ENCODE measurements at regions not wholly inside any gene's neighbourhood (a gene's known extent, or its start where the extent isn't known, plus 50 kb on each side); places are given as distances from the start of the nearest gene placed in this dataset.

- Histone ChIP-seq H3K27me3 (ENCODE audit: insufficient read depth, low read length) (peaks cover 68% of the 10 kb centered on the region), H3K79me2 (ENCODE audit: insufficient read depth, low read length) (no peaks in the 10 kb centered on the region), H3K4me1 (ENCODE audit: insufficient read depth, low read length) (peaks cover 20% of the 10 kb centered on the region), H4K20me1 (ENCODE audit: insufficient read depth, low read length) (peaks cover 8% of the 10 kb centered on the region), H2AFZ (ENCODE audit: low read length) (no peak overlapping the region), H3K4me3 (ENCODE audit: insufficient read depth, low read length) (no peak overlapping the region), H3K36me3 (ENCODE audit: insufficient read depth, low read length) (no peaks in the 10 kb centered on the region), H3K4me2 (ENCODE audit: insufficient read depth, low read length) (no peak overlapping the region), H3K27ac (ENCODE audit: low read depth, low read length) (peak overlapping the region; percentile 30), H3K9me3 (ENCODE audit: low read depth, low read length) (no peaks in the 10 kb centered on the region)
- DNase-seq (ENCODE audit: insufficient read length, low spot score, missing footprints): no peak
- TF ChIP-seq CTCF (IDR thresholded peaks at IDR 0.05; ENCODE audit: extremely low read depth, low read depth, low read length): no peak
These were observed 76.0 kb upstream of the LEP start for GRCh38 chr7:128164955-128165670.

GRCh38 chr7:128165927-128166420 lies 75.1 kb upstream of the LEP start:
- Histone ChIP-seq H3K27me3 (ENCODE audit: insufficient read depth, low read length) (peaks cover 68% of the 10 kb centered on the region), H3K4me1 (ENCODE audit: insufficient read depth, low read length) (peaks cover 20% of the 10 kb centered on the region), H3K36me3 (ENCODE audit: insufficient read depth, low read length) (no peaks in the 10 kb centered on the region), H3K79me2 (ENCODE audit: insufficient read depth, low read length) (no peaks in the 10 kb centered on the region), H3K27ac (ENCODE audit: low read depth, low read length) (no peak overlapping the region), H3K4me3 (ENCODE audit: insufficient read depth, low read length) (no peak overlapping the region), H2AFZ (ENCODE audit: low read length) (no peak overlapping the region), H4K20me1 (ENCODE audit: insufficient read depth, low read length) (peaks cover 8% of the 10 kb centered on the region), H3K9me3 (ENCODE audit: low read depth, low read length) (no peaks in the 10 kb centered on the region), H3K4me2 (ENCODE audit: insufficient read depth, low read length) (no peak overlapping the region)
- no peak for DNase-seq (ENCODE audit: insufficient read length, low spot score, missing footprints)
- TF ChIP-seq CTCF (IDR thresholded peaks at IDR 0.05; ENCODE audit: extremely low read depth, low read depth, low read length): no peak

DNA sequence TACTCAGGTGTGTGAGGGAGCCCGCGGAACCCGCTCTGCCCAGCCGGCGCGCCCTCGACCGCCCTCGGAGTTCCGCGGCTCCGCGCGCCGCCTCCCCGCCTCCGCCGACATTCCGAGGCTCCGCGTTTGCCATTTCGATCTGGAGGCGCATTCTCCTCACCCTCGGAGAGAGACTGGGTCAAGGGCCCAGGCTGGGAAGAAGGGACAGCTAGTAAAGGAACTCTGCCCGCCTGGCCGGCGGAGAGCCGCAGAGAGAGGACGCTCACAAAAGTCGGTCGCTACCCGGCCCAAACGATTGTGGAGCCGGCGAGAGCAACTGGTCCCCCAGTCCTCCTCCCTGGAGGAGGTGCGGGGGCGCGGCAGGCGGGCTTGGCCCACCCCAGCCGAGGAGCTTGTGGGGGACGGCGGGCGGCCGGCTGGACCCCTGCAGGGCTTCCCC lies 74.5 kb upstream of the LEP start:
- H3K27ac ChIP-seq (ENCODE audit: low read depth, low read length): no peak overlapping the region
- H3K4me3 ChIP-seq (ENCODE audit: insufficient read depth, low read length): peak overlapping the region; percentile 54
- H3K79me2 ChIP-seq (ENCODE audit: insufficient read depth, low read length): no peaks in the 10 kb centered on the region
- H2AFZ ChIP-seq (ENCODE audit: low read length): peak overlapping the region; percentile 3
- no peaks in the 10 kb centered on the region for H3K9me3 ChIP-seq (ENCODE audit: low read depth, low read length)
- peaks cover 67% of the 10 kb centered on the region for H3K27me3 ChIP-seq (ENCODE audit: insufficient read depth, low read length)
- H3K4me2 ChIP-seq (ENCODE audit: insufficient read depth, low read length): peak overlapping the region; percentile 65
- peak; percentile 91 for DNase-seq (ENCODE audit: insufficient read length, low spot score, missing footprints)
- no peaks in the 10 kb centered on the region for H3K36me3 ChIP-seq (ENCODE audit: insufficient read depth, low read length)
- no peak for TF ChIP-seq CTCF (IDR thresholded peaks at IDR 0.05; ENCODE audit: extremely low read depth, low read depth, low read length)
- peaks cover 8% of the 10 kb centered on the region for H4K20me1 ChIP-seq (ENCODE audit: insufficient read depth, low read length)
- H3K4me1 ChIP-seq (ENCODE audit: insufficient read depth, low read length): peaks cover 20% of the 10 kb centered on the region

DNA sequence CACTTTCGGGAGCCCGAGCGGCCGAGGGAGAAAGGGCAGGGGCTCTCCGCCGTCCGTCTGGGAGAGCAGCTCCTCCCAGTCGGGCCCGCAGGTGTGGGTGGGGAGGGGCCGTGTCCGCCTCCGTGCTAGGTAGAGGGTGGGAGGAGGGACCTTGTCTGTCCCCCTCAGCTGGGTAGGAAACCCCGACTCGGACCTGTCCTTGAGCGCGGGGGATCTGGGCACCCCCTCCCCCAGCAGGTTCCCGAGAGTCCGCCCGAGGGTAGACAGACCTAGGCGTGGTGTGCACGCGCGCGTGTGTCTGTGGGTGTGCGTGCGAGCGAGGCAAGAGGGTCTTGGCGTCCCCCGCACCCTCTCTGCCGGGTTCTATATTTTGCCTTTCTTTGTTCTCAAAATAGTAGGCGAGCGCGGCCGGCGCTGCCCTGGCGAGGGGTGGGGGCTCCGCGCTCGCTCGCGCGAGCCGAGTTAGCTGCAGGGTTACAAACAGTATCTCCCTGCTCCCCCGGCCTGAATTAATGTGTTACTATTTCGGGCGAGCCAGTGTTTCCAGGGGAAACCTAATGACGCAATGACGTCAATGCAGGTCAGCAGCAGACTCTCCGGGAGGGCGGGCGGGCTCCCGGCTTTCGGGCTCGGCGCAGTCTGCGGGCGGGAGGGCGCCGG lies 73.9 kb upstream of the LEP start:
- peak; percentile 97 for DNase-seq (ENCODE audit: insufficient read length, low spot score, missing footprints)
- Histone ChIP-seq H3K9me3 (ENCODE audit: low read depth, low read length) (no peaks in the 10 kb centered on the region), H3K36me3 (ENCODE audit: insufficient read depth, low read length) (no peaks in the 10 kb centered on the region), H2AFZ (ENCODE audit: low read length) (no peak overlapping the region), H3K4me2 (ENCODE audit: insufficient read depth, low read length) (peak overlapping the region; percentile 65), H3K79me2 (ENCODE audit: insufficient read depth, low read length) (no peaks in the 10 kb centered on the region), H3K27me3 (ENCODE audit: insufficient read depth, low read length) (peaks cover 69% of the 10 kb centered on the region), H3K4me3 (ENCODE audit: insufficient read depth, low read length) (peak overlapping the region; percentile 54), H4K20me1 (ENCODE audit: insufficient read depth, low read length) (peaks cover 8% of the 10 kb centered on the region), H3K4me1 (ENCODE audit: insufficient read depth, low read length) (peaks cover 20% of the 10 kb centered on the region), H3K27ac (ENCODE audit: low read depth, low read length) (no peak overlapping the region)
- TF ChIP-seq CTCF (IDR thresholded peaks at IDR 0.05; ENCODE audit: extremely low read depth, low read depth, low read length): no peak

Data from osteoblast (primary cell).